Kidney (tissue), 13 donors: ENCODE measurements at regions not wholly inside any gene's neighbourhood (a gene's known extent, or its start where the extent isn't known, plus 50 kb on each side); places are given as distances from the start of the nearest gene placed in this dataset.

Experiments
- DNase-seq, 5 donors: peaks; one replicate each; pipeline ENCODE4 v3.0.0-alpha.2; 2013 to 2020
- FAIRE-seq: peaks from 2 replicates; lab custom pipeline; 2012; peaks lifted over from hg19 to GRCh38; lab: Jason Lieb, UNC
- H3K27ac ChIP-seq, 2 donors: one replicate each; pipeline ENCODE4 v1.7.0; 2013; ENCODE audit warnings: low read depth in 2 of 2, low read length in 2 of 2, inconsistent platforms in 1 of 2
- H3K27me3 ChIP-seq: one replicate; pipeline ENCODE4 v1.7.1; 2013; ENCODE audit warnings: low read length, inconsistent platforms; ENCODE audit not compliant: control insufficient read depth, insufficient read depth
- H3K36me3 ChIP-seq, 3 donors: one replicate each; pipeline versions ENCODE4 v1.7.0 to v1.7.1; 2013; ENCODE audit warnings: low read length in 3 of 3, control low read depth in 1 of 3, inconsistent platforms in 1 of 3; ENCODE audit not compliant: insufficient read depth in 3 of 3, control insufficient read depth in 2 of 3
- H3K4me1 ChIP-seq, 3 donors: one replicate each; pipeline versions ENCODE4 v1.7.0 to v1.7.1; 2013; ENCODE audit warnings: low read length in 3 of 3, inconsistent platforms in 1 of 3, low read depth in 1 of 3; ENCODE audit not compliant: control insufficient read depth in 2 of 3, insufficient read depth in 2 of 3
- H3K4me3 ChIP-seq, 3 donors: one replicate each; pipeline versions ENCODE4 v1.7.0 to v1.8.1; 2013; ENCODE audit warnings: low read length in 3 of 3, control low read depth in 1 of 3, inconsistent platforms in 1 of 3
- H3K9ac ChIP-seq, 3 donors: one replicate each; pipeline versions ENCODE4 v1.7.0 to v1.7.1; 2013; ENCODE audit warnings: low read length in 3 of 3, control low read depth in 1 of 3, inconsistent platforms in 1 of 3
- H3K9me3 ChIP-seq, 3 donors: one replicate each; pipeline versions ENCODE4 v1.7.0 to v1.7.1; 2013; ENCODE audit warnings: low read length in 3 of 3, control low read depth in 1 of 3, inconsistent platforms in 1 of 3; ENCODE audit not compliant: control insufficient read depth in 2 of 3, insufficient read depth in 1 of 3
- intact Hi-C: fragments of 100-400 bp; cut with DNase I; formaldehyde crosslinking; loops from one replicate; pipeline ENCODE4 v1.11.1; 2022
- TF ChIP-seq, protein P1 (sequence below): IDR thresholded peaks from 3 replicates; pipeline ENCODE4 v1.5.1; 2012; ENCODE audit warnings: mild to moderate bottlenecking, moderate library complexity, borderline replicate concordance; ENCODE audit not compliant: insufficient read depth; ENCODE audit errors: extremely low read depth
- donor health status: control.
- donor health status: control.
- donor health status: control.
- donor health status: control.
- donor health status: control.
- donor health status: DM: yes; HTN: yes; CAD: no.
- donor health status: Normal renal cell carcinoma (clear cell type).

DNA sequence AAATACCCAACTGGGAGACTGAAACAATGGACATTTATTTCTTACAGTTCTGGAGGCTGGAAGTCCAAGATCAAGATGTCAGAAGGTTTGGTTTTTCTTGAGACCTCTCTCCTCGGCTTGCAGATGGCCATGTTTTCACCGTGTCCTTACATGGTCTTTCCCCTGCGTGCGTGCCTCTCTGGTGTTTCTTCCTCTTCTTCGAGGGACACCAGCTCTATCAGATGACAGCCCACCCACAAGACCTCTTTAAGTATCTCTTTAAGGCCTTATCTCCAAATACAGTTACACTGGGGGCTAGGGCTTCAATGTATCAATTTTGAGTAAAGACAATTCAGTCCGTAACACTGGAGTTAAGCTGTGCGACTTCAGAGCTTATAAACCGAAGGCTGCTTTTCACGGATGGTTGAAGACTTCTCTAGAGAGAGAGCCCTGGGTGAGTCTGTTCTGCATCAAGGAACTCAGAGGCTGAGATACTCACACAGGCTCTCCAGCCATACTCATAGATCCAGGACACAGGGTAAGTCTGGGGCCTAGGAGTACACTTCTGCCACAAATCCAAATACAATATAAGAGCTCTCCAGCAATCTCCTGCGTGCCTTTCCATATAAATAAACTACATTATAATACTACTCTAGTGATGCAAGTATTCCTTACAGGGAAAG lies 339.9 kb upstream of the PKDCC start:
- no peaks in the 10 kb centered on the region for H3K36me3 ChIP-seq
- FAIRE-seq, result no peak
- no peak overlapping the region for H3K27ac ChIP-seq
- H3K4me1 ChIP-seq, result peaks cover 0 to 13% (median 0%) of the 10 kb centered on the region in 3 donors
- no peak overlapping the region for H3K9ac ChIP-seq
- intact Hi-C loops, result no loop called here
- TF ChIP-seq, protein P1, sequence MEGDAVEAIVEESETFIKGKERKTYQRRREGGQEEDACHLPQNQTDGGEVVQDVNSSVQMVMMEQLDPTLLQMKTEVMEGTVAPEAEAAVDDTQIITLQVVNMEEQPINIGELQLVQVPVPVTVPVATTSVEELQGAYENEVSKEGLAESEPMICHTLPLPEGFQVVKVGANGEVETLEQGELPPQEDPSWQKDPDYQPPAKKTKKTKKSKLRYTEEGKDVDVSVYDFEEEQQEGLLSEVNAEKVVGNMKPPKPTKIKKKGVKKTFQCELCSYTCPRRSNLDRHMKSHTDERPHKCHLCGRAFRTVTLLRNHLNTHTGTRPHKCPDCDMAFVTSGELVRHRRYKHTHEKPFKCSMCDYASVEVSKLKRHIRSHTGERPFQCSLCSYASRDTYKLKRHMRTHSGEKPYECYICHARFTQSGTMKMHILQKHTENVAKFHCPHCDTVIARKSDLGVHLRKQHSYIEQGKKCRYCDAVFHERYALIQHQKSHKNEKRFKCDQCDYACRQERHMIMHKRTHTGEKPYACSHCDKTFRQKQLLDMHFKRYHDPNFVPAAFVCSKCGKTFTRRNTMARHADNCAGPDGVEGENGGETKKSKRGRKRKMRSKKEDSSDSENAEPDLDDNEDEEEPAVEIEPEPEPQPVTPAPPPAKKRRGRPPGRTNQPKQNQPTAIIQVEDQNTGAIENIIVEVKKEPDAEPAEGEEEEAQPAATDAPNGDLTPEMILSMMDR, result no peak
- no peak overlapping the region for H3K4me3 ChIP-seq
- H3K27me3 ChIP-seq, result no peaks in the 10 kb centered on the region
- no peaks in the 10 kb centered on the region for H3K9me3 ChIP-seq
- peak in 1 of 5 donors; percentile 30 for DNase-seq

DNA sequence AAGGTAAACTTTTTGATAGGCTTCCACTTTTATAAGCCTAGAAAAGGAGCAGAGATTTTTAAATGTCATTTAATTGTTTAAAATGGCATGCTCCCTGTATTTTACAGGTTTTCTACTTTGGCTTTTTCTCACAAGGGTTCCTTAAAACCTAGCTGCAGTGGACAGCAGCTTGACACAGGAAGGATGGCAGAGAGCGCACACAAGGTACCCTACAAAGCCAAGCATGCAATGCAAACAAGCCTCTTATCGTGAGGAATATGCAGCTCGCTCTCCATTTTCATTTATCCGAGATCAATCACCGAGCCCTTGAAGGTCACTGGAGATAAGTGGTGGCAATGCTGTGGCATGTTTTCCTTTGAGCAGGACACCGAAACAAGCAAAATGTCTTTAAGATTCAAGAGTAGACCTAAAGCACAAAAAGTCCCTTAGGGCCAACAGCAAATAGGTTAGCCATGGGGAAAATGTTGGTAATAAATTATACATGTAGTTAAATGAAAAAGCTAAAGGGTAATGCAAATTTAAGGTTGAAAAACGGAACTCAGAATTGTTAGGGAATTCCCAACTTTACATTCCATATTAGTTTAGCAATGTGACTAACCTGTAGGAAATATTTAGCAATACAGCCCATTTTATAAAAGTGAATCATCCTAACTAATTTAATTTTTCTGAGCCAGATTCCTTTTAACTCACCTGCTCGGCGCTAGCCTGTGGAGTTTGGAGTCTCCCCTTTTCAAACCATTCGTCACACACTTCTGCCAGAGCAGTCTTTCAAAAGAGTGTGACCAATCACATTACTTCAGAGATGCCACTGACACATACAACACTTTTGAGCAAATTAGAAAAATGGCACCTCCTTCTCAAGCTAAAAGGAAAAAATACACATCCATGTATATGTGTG lies 337.9 kb upstream of the PKDCC start:
- Histone ChIP-seq H3K4me3 (no peak overlapping the region), H3K4me1 (peaks cover 0 to 13% (median 0%) of the 10 kb centered on the region in 3 donors), H3K9me3 (no peaks in the 10 kb centered on the region), H3K9ac (no peak overlapping the region), H3K27ac (no peak overlapping the region), H3K27me3 (no peaks in the 10 kb centered on the region), H3K36me3 (no peaks in the 10 kb centered on the region)
- no peak for FAIRE-seq
- TF ChIP-seq, protein P1, result no peak
- intact Hi-C loops, result no loop called here
- no peak for DNase-seq

DNA sequence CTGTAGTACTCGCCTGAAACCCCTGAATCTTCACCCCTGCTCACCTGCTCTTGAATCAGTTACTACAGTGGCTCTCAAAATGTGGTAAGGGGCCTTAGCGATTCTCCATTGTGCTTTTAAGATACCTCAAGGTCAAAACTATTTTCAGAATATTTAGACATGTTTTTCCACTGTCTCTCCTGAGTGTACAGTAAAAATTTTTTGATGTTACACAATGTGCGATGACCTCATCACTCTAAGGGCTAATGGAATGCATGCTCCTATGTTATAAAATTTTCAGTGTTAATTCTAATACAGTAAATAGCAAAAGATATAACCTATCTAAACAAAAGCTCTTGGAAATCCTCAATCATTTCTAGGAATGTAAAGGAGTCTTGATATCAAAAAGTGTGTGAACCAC lies 336.9 kb upstream of the PKDCC start:
- DNase-seq (no peak), FAIRE-seq (no peak)
- intact Hi-C loops, result no loop called here
- TF ChIP-seq, protein P1, result no peak
- Histone ChIP-seq H3K9ac (no peak overlapping the region), H3K4me1 (peaks cover 0 to 13% (median 0%) of the 10 kb centered on the region in 3 donors), H3K27ac (no peak overlapping the region), H3K27me3 (no peaks in the 10 kb centered on the region), H3K9me3 (no peaks in the 10 kb centered on the region), H3K36me3 (no peaks in the 10 kb centered on the region), H3K4me3 (no peak overlapping the region)
